ENCODE measurements at regions not wholly inside any gene's neighbourhood (a gene's known extent, or its start where the extent isn't known, plus 50 kb on each side); places are given as distances from the start of the nearest gene placed in this dataset.
"Not testable (repeated sequence)": the region's sequence is repeated elsewhere in the genome, so short reads cannot be mapped to it uniquely, and the experiment has no call there.

DNA sequence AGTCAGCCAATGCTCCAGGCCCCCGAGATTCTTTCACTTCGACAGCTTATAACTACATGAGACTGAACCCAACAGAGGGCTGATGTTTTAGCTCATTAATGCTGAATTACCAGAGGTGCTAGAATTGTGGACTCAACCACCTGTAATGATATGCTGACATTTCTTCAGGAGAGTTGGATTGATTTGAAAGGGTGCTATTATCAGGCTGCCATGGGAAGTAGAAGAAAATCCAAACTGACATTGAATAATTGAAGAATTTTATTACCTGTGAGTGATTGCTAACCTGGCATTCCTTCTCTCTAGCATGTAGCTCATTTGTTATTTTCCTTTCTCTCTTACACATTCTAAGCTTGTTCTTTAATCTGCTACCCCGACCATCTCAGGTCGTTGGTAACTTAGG is 488.8 kb downstream of the PID1 start:
- no peak for DNase-seq

DNA sequence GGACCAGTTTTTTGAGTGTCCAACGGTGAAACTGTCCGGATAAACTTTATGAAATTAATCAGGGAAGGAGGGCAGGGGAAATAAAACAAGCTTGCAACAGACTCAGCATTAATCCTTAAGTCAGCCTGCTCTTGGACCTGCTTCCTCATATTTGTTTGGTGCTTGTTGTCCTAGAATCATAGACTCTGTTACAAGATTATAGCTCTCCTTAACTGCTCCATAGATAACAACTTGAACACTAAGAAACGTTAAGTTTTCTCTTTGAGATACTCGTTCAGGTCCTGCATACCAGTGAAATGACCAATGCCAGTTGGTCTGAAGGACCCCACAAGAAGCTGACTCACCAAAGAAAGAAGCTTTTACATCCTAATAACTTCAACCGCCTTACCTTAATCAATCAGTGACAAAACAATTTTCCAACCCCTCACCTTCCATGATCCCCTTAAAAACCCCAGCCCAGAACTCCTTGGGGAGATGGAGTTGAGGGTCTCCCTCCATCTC is 493.2 kb downstream of the PID1 start:
- DNase-seq: no peak

DNA sequence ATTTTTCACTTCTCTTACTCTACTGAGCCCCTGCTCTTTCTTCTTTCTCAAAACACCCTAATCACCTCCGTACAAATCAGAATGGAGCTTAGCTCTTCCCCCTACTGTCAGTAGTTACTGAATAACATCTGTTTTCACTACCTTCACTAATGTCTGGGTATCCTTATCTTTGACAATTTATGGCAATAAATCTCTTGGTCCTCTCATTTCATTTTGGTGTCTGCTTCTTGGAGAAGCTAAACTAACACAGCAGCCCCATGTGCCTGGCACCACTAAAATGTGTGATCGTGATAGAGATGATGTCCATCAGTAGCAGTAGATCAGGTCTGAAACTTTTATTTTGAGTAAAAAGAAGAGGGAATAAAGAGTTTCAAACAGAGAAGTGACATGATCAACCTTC is 496.5 kb downstream of the PID1 start:
- DNase-seq: no peak

DNA sequence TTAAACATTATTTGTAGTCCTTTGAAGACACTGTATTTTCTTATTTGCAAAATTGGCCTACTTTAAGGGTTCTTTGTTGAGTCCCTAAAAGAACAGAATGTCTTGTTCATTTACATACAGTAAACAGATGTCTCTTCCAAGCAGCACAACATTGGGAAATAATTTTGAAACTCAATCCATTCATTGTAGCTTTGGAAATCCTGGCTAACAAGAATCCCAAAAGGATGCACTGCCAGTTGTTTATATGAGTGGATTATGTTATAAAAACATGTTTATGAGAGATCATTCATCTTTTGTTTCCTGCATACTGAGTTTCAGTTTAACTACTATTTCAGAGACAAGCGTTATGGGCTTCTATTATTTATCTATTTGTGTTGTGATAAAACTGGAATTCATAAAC is 499.3 kb downstream of the PID1 start:
- DNase-seq: no peak

DNA sequence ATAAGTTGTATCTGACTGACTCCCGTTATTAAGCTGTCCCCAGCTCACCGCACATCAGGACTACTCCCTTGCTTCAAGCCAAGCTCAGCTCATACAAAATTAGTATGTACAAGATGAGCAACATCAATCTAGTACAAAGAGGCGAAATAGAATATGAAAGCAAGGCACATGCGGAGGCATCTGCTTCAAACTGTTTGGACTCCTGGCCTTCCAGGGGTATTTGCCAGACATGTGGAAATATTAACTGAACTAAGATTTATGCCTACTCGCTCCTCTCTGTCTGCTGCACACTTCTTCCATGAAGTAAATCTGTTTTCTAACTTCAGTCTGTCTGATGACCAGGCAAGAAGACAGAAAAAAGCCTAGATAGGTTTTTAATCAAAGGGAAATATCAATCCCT is 499.8 kb downstream of the PID1 start:
- no peak for DNase-seq

DNA sequence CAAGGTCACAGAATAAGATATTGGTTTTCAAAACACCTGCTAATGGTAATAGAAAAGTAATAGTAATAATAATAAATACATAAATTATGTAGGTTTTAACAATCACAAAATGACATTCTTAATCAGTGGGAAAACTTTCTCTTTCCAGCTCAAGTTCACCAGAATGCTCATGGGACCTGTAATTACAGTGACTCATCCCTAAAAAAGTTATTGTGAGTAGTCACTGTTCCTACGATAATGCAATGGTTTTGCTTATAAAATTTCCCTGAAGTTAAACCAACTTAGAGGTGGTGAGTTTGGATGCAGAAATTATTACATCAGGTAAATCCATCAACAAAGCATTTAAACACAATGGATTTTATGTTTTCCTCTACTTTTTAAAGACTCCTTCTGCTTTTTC is 502.3 kb downstream of the PID1 start:
- DNase-seq: no peak

DNA sequence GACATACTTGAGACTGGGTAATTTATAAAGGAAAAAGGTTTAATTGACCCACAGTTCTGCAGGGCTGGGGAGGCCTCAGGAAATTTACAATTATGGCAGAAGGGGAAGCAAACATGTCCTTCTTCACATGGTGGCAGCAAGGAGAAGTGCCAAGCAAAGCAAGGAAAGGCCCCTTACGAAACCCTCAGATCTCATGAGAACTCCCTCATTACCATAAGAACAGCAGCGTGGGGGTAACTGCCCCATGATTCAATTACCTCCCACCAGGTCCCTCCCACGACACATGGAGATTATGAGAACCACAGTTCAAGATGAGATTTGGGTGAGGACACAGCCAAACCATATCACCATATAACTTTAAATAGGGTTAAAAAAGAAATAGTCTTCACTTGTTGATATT is 502.9 kb downstream of the PID1 start:
- DNase-seq: not testable (repeated sequence)

DNA sequence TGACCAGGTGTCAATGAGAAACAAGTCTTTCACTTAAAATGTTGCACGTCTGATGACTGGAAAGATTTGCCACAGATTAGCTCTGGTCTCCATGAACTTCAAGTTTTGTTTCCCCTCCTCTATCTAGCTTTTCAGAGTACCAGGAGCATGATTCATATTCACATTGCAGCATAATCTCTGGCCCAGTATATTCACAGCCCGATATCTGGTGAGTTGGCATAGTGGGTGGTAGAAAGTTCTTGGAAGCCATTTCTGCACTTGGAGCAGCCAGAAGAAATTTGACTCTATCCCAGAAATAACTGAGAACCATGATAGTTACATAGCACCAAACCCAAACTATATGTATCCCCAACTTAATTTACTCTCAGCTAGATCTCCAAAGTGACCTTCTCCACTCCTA is 503.9 kb downstream of the PID1 start:
- DNase-seq: no peak

DNA sequence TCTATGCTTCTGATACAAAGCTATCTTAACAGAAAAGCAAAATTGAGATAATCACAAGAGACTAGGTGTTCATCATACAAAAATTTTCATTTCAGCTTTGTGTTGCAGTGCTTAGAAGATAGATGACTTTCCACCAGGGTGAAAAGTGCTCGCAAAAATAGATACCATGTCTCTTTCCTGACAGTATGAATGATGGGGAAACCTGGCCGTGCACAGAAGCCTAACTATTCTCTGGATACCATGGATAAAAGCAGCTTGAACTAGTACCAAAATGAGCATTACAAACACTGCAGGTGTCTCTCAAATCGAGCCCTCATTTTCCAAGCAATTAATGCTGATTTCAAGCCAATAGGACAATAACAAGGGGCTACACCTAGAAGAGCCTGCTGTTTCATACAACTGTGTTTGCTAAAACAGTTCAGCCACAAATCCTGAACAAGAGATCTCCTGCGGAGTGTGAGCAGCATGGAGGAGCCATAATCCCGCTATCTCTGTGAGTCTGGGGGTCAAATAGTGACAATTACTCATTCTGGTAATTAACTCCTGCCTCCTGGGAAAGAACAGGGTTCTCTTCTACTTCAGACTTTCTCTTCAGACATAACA is 507.6 kb downstream of the PID1 start:
- DNase-seq: no peak

DNA sequence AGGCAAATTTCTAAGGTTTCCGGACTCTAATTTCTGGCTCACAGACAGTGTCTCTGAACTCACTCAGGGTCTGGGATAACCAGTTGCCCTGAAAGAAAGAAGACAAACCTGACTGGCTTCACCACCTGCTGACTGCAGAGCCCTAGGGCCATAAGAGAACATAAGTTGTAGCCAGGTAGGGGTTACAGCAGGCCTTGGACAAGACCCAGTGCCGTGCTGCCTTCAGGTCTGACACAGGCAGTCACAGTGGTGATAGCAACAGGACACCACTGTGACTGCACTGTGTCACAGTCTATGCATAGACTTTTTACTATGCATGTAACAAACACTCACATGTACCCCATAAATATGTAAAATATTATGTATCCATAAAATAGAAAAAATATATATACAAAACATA is 508.5 kb downstream of the PID1 start:
- DNase-seq: no peak

DNA sequence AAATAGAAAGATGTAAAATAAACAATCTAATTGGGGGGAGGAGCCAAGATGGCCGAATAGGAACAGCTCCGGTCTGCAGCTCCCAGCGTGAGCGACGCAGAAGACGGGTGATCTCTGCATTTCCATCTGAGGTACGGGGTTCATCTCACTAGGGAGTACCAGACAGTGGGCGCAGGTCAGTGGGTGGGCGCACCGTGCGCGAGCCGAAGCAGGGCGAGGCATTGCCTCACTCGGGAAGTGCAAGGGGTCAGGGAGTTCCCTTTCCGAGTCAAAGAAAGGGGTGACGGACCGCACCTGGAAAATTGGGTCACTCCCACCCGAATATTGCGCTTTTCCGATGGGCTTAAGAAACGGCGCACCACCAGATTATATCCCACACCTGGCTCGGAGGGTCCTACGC is 515.4 kb downstream of the PID1 start:
- not testable (repeated sequence) for DNase-seq

DNA sequence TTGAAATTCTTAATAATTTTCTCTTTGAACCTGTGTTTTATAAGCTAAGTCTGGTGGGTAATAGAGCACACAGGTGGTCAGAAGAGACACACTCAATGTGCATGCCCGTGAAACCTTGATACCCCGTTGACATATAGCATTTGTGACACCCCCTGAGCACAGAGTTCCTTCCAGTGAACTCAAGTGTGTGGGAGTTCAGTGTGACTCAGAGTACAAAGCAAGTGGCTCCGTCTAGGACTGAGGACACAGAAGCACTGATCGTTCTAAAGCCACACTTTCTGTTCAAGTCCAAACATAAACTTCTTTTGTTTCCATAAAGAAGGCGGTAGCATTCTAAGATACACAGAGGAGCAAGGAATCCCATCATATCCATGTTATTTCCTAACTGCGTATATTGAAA is 523.6 kb downstream of the PID1 start:
- DNase-seq: no peak

DNA sequence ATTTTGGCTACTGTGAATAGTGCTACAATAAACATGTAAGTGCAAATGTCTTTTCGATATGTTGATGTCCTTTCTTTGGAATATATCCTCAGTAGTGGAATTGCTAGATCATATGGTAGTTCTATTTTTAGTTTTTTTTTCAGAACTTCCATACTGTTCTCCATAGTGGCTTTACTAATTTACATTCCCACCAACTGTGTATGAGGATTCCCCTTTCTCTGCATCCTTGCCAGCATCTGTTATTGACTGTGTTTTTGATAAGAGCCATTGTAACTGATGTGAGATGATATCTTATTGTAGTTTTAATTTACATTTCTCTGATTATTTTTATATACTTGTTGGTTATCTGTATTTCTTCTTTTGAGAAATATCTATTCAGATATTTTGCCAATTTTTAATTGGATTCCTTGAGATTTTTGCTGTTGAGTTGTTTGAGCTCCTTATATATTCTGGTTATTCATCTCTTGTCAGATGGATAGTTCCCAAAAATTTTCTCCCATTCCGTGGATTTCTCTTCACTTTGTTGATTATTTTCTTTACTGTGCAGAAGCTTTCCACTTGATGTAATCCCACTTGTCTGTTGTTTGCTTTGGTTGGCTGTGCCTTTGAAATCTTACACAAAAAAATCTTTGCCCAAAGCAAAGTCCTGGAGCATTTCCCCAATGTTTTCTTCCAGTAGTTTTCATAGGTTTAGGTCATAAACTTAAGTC is 532.3 kb downstream of the PID1 start:
- DNase-seq: no peak

DNA sequence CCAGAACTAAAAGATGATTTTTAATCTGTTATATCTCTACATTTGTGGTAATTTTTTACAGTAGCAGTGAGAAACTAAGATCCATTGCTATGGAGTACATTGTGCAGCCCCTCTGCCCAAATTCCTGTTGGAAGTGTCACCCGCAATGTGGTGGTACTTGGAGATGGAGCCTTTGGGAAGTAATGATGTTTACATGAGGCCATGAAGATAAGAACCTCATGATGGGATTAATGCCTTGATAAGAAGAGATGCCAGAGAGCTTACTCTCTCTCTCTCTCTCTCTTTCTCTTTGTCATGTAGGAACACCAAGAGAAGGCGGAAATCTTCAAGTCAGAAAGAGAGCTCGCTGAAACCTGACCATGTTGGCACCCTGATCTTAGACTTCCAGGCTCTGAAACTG is 535.4 kb downstream of the PID1 start:
- DNase-seq: no peak

DNA sequence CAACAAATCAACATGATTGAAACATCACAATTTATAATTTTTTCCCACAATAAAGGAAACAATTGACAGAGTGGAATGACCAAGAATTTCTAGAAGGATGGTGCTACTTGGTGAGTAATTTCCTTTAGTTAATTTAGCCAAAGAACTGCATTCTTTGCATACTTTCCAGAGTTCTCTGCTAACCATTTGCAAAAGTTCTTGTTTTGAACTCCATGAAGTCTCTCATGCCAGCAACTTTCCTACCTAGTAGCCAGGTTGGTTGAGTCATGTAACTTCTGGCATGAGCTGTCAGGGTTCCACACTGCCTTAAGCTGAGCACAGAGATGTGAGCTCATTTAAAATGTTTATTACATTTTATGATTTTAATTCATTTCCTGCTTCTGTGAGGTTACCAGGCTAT is 539.6 kb downstream of the PID1 start:
- no peak for DNase-seq

DNA sequence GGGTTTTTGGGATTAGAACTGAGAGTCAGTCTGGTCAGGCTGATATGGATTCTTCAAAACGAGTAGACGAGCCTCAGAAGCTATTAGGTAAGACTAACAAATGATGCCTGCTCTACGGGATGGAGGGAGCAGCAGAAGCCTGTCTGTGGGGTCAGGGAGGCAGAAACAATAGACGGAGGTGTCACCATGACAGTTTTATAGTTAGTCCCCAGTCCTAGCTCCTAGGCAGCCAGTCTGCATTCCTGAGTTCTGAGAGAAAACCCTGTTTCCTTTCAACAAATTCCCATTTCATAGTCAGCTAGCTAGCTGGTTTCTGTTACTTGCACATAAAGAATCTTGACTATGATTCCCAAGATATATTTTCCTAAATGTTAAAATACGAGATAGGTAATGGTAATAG is 542.1 kb downstream of the PID1 start:
- no peak for DNase-seq

DNA sequence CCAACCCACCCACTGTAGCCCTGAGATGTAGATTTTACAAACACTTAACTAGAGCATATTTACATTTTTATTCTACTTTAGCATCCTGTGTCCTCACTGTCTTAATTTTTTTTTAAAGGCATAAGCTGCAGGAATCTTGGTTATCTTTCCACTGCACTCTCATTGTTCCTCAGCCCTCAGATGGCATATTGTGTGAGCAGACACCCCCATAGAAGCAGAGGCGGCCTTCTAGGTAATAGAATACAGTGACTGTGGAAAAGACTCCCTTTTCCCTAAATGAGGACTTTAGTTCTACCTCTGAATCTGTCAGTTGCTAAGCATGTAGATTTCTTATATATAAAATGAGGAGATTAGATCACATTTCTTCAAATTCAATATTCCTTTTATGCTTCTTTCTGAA is 543.5 kb upstream of the SPHKAP start:
- no peak for DNase-seq

DNA sequence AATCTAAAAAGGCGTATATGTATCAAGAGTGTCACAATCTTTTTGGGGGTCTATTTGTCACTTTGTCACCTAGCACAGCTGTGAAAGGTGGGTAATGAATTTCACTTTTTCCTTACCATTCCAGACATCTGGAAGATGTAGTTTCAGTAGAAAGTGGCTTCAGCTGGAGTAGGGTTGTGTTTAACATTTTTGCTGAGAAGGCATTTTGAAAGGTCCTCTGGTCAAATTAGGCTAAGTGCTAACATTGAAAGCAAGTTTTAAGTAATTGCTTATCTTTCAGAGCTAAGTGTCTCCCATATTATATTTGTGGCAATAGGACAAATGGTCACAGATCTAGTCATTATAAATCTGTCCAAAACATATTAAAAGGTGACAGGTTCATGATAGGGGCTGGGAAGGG is 542.1 kb upstream of the SPHKAP start:
- DNase-seq: no peak

DNA sequence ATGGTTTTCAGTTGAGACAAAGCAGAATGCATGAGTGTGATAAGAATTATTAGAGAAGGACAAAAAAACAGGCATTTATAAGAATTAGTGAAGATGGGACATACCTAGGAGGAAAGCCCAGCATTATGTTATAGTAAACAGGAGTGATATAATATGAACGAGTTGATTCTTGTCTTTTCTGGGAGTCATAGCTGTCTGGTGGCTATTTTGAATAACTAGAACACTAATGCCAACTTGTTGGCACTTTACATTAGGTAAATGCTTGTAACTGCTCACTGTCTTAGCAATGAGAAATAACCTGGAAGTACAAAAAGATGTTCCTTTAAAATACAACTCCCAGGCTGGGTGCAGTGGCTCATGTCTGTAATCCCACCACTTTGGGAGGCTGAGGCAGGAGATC is 540.8 kb upstream of the SPHKAP start:
- DNase-seq: no peak

DNA sequence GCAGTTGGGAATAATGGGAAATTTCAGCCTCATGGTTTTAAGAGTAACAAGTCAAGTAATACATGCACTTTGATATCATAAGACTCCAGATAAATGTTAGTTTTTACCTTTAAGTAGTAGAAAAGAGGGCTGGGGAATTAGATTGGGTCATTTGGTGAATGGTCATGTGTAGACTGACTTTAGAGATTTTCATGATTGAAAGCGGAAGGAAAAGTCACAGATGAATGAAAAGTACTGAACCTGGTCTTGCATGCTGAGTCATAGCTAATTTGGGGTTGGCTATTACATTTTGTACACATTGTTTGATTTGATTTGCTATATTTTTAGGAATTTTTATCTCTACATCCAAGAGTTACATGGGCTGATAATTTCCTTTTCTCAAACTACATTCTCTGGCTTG is 539.4 kb upstream of the SPHKAP start:
- DNase-seq: no peak

DNA sequence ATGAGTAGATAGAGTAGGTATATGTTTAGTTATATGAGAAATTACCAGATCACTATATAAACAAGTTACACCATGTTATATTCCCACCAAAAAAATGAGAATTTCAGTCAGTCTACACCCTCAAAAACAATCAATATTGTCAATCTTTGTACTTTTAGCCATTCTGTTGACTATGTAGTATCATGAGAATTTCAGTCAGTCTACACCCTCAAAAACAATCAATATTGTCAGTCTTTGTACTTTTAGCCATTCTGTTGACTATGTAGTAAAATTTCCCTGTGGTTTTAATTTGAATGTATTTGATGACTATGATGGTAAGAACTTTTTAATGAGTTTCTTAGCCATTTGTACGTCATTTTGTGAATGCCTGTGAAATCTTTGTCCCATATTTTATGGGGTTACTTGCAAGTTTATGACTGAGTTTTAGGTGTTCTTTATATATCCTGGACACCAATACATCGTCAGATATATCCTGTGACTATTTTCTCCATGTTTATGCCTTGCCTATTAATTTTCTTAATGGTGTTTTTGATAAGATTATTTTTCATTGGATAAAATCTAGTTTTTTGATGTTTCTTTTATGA is 528.4 kb upstream of the SPHKAP start:
- DNase-seq: no peak

DNA sequence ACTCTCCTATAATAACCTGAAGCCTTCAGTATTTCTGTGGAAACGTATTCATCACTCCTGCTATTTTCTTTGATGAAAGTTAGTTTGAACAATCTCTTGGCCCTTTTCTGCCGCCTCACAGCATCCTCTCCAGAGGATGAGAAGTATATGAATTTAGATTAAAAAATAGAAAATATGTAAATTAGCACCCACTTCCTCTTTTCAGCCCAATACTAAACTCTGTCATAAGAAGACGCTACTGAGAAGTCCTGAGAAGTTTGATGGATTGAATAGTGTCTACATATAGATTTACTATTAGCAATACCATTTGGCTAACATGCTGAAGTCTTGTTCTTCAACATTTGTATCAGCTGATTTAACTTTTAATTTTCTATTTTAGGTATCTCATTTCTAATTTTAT is 526.4 kb upstream of the SPHKAP start:
- no peak for DNase-seq

DNA sequence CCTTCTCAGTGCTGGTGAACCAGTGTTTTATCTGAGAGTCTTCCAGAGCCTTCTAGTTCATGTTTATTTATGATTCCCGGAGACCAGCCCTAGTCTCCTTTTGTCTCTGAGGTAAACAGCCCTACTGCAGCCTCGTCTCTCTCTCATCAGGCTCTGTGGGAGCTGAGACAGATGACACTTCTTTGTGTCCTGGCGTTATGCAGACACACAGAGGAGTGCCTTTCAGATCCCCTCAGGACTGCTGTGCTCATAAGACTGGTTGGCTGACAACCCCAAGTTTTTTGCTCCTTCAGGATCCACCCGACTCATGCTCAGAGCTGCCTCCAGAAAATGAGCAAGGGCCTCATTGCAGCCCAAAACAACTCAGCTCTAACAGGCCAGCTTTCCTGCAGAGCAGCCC is 523.8 kb upstream of the SPHKAP start:
- DNase-seq: no peak

DNA sequence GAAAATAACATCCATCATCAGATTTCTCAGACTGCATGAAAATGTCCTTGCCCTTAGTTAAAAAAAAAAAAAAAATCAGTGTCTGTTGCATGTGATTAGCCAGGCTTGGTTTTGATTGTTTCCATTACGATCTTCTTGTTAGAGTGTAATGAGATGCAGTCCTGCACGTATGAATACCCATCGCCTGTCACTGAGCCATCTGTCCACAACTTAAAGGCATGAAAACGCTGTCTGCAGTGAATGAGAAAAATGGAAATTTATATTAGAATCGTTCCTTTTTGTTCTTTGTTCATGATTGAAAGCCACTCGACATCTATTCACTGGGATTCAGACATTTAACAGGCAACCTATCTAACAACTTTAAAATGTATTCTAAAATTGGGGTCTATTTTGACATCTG is 521.7 kb upstream of the SPHKAP start:
- no peak for DNase-seq

DNA sequence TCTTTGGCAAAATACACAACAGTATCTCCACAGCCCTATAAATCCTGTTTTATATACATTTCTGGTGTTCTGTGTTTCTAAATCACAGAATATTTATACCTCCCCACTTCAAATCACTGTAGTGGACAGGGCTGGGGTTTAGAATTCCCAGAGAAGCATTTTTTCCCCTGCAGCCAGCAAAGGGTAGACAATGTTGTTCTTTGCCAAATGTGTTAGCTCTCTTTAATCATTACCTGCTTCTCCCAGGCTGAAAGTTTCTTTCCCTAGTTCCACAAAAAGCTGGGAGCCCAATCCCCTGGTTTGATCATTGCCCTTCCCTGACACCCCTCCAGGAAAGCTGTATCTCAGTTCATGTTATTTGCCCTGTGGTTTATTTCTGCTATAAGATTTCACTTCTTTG is 520.0 kb upstream of the SPHKAP start:
- no peak for DNase-seq

All from NCI-H187 (cell line).